Suppressor macrophage treated with lipopolysaccharide for 4 hours (primary cell): ENCODE measurements at regions not wholly inside any gene's neighbourhood (a gene's known extent, or its start where the extent isn't known, plus 50 kb on each side); places are given as distances from the start of the nearest gene placed in this dataset.

Experiments
- DNase-seq: peaks from one replicate; pipeline ENCODE4 v3.0.0-alpha.2; 2020

DNA sequence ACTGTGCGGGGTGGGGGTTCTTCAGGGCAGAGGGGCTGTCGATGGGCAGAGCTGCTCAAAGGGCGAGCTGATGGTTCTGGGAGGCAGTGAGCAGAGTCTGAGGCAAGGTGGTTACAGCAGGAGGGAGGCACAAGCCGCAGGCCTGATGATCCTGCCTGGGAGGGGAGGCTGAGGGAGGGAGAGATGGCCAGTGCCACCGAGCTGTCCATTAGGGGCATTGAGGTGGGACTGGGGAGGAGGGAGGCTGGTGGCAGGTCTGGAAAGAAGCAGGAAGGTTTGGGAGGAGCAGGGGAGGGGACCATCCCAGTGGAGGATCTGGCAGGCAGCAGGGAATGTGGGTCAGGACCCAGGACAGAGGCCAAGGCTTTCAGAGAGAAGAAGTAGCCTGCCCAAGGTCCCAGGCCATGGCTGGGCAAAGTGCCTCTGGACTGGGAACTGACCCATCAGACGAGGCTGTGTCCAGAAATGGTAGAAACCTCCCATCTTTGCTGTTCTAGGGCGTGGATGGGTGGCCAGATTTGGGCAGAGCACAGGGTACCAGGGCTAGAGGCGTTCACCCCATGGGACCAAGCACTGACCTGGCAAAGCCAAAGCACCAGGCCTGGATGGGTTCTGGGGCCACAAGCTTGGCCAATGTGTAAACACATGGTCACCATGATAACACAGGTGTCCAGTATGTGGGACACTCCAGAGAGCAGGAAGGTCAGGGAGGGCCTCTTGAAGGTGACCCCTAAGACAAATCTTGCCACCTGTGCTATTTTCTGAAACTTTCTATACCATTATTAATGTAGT is 55.5 kb downstream of the INHBB start:
- no peak for DNase-seq

DNA sequence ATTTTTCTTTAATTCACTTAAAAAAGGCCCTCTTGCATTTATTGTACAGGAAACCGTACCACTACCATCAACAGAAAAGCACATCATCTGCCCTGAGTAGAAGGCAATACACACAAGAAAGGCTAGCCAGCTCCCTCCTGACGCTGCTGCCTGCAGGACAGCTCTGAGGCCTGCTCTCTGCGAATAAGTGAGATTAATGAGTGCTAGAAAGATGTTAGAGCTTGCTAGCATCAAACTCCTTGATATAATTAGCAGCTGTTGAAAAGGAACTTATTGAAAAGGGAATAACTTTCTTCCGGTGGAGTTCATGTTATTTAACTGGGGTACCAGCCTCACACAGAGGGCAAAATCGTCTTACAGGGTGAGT is 56.1 kb downstream of the INHBB start:
- no peak for DNase-seq

DNA sequence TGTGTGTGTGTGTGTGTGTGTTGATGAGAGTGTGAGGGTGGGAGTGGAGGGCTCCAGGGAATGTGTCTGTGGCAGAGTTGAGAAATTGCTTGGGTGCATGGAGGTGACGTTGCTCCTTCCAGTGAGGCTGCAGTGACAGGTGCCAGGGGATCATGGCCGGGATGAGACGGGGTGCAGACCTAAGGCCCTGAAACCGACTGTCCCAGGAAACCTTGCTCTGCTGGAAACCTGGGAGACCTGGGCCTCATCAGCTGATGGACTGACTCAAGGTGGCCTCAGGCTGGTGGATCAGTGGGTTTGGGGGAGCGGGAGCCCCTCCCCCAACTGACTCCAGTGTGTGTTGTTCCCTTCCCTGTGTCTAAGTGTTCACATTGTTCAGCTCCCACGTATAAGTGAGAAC is 56.6 kb downstream of the INHBB start:
- no peak for DNase-seq

DNA sequence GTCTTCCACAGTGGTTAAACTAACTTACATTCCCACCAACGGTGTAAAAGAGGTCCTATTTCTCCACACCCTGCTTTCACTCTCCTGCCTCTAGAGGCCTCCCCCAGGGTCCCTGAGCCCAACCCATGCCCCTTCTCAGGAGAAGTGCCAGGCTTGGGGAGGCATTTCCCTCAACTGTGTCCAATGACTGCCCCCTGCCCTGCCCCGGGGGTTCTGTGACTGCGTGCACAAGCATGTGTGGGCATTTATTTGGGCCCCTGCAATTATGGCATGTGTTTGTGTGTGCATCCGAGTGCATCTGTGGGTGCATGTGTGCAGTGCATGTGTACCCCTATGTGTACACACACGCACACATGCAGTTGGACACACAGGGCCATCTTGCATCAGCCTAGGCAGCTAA is 57.3 kb downstream of the INHBB start:
- no peak for DNase-seq

DNA sequence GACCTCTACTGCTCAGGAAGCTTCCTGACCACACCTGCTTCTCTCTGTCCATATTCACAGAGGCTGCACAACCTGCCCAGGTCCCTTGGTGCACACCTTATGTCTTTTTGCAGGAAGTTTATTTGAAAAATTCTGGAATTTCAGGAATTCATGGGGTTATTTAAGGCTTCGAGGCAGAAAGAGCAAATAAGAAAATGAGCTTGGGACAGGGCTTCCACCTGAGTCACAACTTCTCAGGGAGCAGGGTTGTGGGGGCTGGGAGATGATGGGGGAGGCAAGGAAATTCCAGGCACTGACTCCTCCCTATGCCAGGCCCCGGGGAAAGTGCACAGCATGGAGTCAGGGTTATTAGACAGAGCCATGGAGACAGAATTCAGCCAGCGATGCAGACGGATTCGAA is 57.7 kb downstream of the INHBB start:
- DNase-seq = no peak

DNA sequence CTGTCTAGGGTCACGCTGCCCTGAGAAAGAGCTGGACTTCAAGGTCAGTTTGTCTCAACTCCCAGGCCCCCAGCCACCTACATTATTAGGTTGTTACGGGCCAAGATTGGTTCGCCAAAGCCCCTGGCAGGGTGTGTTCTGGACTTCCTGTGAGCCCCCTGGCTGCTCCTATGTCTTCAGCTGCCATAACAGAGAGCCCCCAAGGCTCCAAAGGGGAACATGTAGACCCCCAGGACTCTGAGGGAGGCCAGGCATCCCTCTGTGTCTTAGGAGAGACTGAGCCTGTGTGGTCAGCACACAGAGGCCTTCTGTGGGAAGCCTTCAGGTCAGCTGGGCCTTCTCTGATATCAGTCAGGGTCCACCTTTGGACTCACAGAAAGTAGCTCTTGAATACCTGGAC is 58.3 kb downstream of the INHBB start:
- no peak for DNase-seq

DNA sequence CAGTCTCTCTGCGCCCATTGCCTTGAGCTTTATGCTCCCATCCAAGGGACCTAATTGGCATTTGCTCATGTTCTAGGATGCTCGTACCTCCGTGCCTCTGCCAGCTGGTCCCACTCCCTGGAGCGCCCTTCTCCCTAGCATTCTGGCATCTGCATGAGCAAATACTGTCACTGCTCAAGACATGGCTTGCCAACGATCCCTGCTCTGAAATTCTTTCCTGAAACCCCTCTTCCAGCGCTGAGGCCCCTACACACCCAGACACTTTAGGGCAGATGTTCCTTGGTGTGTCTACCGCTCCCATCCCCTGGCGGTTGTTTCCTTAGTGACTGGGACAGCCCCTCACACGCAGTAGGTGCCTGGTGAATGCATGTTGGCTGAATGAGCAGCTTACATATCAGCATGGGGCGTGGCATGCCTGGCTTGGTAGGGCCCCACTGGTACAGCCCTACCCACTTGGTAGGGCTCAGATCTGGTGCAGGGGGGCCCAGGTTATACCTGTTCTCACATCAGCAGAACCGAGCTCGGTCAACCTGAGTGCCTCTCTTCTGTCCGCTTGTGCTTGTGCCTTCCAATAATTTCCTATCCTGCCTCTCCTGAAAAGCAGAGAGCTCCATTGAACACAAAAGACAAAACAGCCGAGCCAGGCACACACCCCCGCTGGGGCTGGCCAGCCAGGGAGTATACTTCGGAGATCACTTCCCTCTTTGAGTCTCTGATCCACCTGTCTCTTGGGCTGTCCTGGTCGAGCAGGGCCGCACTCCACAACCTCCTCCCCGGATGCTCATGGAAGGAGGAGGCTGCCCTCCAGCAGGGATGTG is 59.2 kb downstream of the INHBB start:
- DNase-seq = no peak

DNA sequence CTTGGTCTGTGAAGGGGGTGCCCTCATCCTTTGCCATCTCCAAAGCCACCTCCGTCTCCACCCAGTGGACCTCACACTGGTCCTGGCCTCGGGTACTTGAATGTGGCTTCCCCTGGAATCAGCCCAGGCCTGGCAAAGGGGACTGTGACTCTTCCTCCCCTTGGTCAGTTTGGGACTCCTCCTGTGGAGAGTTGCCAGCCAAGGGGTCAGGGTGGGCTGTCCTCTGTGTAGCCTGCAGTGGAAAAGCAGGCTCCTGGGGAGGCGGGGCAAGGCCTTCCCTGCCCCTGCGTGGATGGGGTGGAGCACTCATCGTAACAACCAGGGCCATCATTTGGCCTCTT is 59.8 kb downstream of the INHBB start:
- no peak for DNase-seq

DNA sequence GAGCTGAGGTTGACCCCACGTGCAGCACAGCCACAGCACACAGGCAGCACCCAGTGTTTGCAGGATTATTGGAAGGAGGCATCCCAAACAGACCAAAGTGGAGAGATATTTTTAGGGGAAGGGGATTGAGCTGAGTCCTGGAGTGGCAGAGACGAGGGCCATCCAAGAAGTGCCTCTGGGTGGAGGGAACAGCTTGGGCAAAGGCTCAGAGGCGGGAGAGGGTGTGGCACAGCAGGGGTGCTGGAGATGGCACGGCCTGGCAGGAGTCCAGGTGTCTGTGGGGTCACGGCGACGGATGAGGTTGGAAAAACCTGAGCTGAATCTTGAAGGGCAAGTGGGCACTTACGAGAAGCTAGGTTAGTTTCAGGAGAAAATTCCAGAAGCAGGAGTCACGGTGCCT is 60.6 kb downstream of the INHBB start:
- no peak for DNase-seq

DNA sequence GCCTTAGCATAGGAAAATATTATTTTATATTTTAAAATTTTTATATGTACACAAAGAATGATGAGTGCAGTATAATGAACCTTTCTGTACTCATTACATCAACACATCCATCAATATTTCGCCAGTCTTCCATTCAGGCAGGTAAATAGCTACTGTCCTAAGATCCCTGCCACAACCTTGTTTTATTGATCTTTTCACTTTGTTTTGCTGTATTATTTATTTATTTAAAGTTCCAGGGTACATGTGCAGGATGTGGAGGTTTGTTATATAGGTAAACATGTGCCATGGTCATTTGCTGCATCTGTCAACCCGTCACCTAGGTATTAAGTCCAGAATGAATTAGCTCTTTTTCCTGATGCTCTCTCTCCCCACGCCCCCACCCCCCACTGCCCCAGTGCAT is 64.6 kb downstream of the INHBB start:
- DNase-seq = no peak

DNA sequence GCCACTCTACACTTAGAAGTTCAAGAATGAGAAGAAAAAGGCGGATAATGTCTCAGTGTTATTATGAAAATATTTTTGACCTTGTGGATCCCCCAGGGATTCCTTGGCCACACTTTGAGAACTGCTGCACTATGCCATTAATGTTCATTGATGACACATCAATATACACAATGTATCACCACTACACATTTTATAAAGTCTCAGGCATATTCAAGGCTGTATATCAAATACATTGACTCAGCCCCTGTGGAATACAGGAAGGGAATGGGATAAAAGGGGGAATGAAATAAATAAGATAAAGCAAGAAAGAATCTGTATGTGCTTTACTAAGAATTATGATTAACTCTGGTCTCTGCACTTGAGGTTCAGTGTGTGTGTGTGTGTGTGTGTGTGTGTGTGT is 69.1 kb downstream of the INHBB start:
- DNase-seq = no peak

DNA sequence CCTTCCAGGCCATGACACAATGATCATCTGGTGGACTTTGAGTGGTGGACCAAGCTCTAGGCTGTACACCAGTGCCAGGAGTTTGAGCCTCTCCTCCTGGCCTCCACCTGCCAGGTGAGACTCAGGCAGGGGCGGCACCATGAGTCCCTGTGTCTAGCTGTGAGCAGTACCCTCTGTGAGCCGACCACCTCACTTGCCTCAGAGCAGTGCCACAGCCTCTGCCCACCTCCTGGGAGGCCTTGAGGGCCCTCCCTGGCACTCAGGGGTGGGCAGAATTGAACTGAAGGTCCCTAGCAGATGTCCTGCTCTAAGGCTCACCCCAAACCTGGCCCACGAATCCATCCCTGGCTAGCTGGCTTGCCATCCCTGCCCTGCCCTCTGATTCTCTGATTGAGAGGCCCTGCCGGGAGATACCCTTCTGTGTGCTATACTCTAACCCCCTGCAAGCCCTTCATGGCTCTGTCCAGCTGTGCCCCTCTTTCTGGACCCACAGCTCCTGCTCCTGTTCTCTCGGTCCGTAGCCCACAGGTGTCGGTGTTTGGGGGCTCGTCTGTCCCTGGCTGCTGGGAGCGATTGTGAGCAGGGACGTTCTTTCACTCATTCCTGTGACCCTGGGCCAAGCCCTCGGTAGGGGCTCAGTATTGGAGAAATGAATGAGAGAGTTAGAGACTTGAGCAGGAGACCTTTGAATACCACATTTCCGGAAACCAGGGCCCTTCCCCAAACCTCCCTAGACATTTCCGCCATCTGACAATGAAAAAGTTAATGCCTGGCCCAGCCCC is 70.0 kb downstream of the INHBB start:
- no peak for DNase-seq

DNA sequence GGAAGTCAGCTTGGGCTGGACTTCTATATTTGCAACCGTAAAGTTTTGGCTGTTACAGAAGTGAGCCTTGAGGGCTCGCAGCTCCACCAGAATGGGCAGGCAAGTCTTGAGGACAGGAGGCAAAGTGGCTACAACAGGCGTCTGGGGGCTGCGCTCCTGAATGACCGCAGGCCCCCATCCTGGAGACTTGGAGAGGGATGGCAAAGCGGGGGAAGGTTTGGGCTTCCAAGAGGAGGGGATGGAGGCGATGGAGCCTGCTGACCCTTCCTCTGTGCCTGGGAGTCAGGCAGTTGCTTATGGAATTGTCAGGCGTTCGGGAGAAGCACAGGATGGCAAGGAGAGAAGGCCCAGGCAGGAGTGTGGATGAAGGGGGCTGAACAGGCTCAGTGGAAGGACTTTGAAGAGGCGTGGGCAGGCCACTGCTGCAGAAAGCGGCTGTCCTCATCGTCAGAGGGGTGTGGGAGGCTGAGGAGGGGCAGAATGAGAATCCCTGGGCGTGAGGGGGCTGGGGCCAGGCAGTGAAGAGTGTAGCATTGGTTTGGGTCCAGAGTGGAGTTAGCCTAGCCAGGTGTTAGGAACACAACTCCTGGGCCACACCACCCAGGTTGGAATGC is 72.3 kb downstream of the INHBB start:
- DNase-seq = no peak

DNA sequence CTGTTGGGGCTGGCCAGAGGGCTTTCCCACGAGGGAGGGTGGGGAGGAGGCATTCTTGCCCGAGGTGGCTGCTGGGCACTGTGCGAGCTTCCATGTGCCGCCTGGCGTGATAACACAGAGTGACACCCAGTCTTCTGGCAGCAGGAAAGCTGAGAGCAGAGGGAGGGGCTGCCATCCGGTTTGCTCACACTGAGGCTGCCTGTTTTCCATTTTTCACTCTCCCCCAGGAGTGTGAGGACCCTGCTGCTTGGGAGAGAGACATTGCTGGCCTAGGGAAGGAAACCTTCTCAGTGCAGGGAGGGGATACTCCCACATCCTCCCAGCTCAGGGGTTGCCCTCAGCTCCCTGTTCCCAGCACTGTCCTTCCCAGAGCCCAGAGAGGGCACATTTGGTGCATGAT is 73.1 kb downstream of the INHBB start:
- no peak for DNase-seq

DNA sequence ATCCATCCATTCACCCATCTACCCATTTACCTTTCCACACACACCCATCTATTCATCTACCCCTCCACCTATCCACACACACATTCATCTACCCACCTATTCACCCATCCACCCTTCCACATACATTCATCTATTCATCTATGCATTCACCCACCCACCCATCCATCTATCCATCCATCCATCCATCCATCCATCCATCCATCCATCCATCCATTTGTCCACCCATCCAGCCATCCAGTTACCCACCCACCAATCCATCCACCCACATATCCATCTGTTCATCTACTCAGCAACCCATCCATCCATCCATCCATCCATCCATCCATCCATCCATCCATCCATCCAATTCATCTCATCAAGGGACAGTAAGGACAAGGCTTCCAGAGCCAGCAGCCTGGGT is 74.0 kb downstream of the INHBB start:
- no peak for DNase-seq

DNA sequence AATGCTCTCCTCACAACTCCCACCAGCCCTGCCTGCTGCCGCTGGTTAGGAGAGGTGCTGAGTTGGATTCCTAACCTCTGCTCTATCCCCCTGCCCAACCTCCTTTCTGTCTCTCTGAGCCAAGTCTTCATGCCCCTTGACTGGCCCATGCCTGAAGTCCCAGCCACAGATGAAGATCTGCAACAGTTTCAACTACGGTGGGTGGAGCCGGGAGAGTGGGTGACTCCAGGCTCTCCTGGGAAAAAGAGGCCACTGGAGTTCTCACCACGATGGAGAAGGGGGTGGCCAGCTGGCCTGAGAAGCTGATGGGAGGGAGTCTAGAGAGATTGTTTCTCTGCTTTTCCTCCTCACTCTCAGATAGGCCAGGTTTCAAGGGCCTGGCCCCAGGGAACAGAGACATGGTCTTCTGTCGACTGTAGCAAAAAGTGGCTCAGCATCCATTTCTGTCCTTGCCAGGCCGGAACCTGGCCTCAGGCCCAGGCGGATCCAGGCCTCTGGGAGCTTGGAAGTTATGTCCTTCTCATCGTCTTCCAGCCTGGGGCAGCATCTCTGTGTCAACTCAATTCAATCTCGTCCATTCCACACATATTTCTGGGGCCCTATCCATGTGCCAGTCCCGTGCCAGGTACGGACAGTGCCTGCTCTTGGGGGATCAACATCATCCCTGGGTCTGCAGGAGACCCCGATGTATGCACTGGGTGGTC is 75.3 kb downstream of the INHBB start:
- no peak for DNase-seq

DNA sequence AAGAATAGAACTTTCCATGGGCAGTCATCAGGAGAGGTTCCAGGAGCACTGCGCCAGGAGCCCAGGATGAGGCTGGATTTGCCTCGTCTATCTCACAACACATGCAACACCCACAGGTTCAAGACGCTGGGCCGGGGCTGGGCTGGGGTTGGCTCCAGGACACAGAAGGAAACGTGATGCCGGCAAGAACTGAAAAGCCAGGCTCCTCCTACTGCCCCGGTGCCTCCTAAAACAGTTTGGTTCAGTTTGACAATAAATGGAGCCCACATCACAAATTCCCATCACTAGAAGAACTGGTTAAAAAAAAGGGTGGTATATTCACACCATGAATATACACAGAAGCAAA is 75.9 kb downstream of the INHBB start:
- DNase-seq = no peak

DNA sequence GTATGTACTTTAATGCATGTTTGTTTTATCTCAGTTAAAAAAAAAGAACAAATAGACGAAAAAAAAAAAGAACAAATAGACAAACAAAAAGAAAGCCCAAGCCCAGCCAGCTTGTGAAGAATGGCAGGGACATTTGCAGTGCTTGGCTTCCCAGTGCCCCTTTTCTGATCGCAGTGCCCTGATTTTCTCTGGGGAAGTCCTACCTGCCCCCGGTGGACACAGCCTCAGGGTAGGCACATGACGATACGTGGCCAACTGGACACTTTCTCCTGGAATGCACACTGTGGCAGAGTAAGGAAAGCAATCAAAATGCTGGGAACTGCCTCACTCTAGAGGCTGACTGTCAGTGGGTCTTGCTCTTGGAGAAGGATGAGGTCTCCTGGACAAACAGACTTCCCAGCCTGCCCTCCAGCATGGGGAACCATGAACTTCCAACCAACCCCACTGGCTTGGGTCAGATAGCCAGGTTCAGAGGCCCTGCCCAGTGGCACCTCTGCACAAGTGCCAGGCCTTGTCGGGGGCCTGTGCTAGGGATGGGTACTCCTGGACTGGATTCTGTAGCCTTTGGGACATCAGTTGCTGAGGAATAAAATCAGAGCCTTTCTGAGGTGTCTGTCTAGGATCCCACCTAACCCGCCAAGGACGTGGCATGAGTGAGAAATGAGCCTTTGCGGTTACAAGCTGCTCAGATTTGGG is 76.7 kb downstream of the INHBB start:
- no peak for DNase-seq

DNA sequence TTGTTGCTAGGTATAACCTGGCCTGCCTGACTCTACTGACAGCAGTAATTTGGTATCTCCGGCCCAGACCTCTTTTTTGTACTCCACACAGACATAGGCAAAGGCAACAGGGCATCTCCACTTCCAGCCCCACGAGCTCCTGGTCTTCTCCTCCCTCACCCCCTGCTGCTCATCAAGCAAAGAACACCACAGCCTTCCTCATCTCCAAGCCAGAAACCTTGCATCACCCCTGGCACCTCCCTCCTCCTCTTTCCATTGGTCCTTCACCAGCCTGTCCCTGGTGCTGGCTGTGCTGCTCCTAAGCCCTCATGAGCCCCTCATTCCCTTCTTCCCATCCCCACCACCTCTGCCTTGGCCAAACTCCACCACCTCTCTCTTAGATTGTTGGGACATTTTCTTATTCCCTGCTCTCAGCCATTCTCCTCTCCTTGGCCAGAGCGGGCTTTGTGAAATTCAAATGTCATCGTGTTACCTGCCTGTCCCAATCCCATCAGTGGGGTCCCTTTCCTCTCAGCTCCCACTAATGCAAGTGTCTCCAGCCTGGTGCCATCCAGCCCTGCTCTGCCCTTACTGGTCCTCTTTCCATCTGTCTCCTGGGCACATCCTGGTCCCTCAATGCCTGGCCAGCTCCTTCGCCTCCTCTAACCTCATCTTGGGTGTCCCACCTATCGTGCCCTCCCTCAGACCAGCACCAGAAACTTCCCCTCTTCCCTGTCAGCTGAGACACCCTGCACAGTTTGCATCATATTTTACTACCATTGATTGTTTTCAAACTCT is 77.4 kb downstream of the INHBB start:
- DNase-seq = no peak

DNA sequence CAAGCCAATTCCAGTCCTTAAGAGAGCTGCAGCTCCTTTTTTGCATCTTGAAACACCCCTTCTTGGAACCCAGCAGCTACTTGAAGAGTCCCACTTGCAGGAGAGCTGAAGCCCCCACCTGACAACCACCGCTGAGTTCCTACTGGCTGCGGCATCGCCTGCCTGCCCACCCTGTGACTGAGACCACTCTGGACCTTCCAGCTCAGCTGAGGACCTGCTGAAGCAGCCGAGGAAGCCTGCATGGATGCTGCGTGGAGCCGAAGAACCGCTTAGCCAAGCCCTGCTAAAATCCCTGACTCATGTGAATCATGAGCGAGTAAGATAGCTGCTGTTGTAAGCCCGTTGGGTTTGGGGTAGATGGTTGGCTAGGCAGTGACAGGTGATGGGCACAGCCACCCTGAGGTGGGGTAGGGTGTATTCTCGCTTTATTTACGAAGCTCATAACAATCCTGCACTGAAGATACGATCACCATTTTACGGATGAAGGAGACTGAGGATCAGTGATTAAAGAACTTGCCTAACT is 78.4 kb downstream of the INHBB start:
- no peak for DNase-seq

DNA sequence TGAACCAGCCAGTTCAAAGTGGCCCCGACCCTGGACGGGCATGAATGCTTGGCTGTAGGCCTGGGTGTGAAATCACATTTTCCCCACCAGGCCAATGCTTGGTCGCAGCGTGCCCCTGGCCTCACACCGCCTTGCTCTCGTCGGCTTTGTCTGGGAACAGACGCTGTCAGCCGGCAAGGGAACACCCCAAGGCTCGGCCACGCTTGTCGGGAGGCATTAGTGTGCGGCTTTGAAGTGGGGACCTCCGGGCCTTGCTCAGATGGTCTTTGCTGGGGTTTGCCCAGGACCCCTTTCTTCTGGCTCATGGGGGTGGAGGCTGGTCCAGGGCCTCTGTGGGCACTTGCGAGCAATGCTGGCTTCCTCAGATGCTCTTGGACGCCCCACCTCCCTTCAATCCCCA is 79.1 kb downstream of the INHBB start:
- no peak for DNase-seq
